ENCODE measurements at regions not wholly inside any gene's neighbourhood (a gene's known extent, or its start where the extent isn't known, plus 50 kb on each side); places are given as distances from the start of the nearest gene placed in this dataset.

GRCh38 chr2:222071911-222072310 is 226.9 kb downstream of the PAX3 start:
- no peaks in the 10 kb centered on the region for H3K9me3 ChIP-seq
- peaks cover 0 to 5% of the 10 kb centered on the region in 2 donors for H3K27me3 ChIP-seq
- H3K27ac ChIP-seq = no peak overlapping the region
- no peak overlapping the region for H3K4me3 ChIP-seq
- intact Hi-C loops (cut with DNase I; ENCODE audit: low total_unique reads) = no loop called here
- TF ChIP-seq CTCF (IDR thresholded peaks at IDR 0.05) (no peak), POLR2A (IDR thresholded peaks at IDR 0.05) (no peak)
- no peaks in the 10 kb centered on the region for H3K36me3 ChIP-seq
- H3K4me1 ChIP-seq = no peaks in the 10 kb centered on the region
- DNase-seq = no peak

GRCh38 chr2:222064286-222064685 is 234.5 kb downstream of the PAX3 start:
- TF ChIP-seq CTCF (IDR thresholded peaks at IDR 0.05) = no peak
- no peak for TF ChIP-seq POLR2A (IDR thresholded peaks at IDR 0.05)
- no peaks in the 10 kb centered on the region for H3K36me3 ChIP-seq
- no peak for DNase-seq
- no peaks in the 10 kb centered on the region for H3K9me3 ChIP-seq
- intact Hi-C loops (cut with DNase I; ENCODE audit: low total_unique reads) = no loop called here
- no peaks in the 10 kb centered on the region for H3K4me1 ChIP-seq
- no peak overlapping the region for H3K4me3 ChIP-seq
- peaks cover 0 to 4% of the 10 kb centered on the region in 2 donors for H3K27me3 ChIP-seq
- H3K27ac ChIP-seq = no peak overlapping the region

- intact Hi-C loops (cut with DNase I; ENCODE audit: low total_unique reads) = no loop called here
- Histone ChIP-seq H3K36me3 (no peaks in the 10 kb centered on the region), H3K27me3 (peaks cover 0 to 7% of the 10 kb centered on the region in 2 donors), H3K4me1 (no peaks in the 10 kb centered on the region), H3K9me3 (no peaks in the 10 kb centered on the region), H3K27ac (no peak overlapping the region), H3K4me3 (no peak overlapping the region)
- DNase-seq = no peak
- TF ChIP-seq CTCF (IDR thresholded peaks at IDR 0.05) (no peak), POLR2A (IDR thresholded peaks at IDR 0.05) (no peak)
Observed at GRCh38 chr2:222058819-222059445, 239.9 kb downstream of the PAX3 start.

- intact Hi-C loops (cut with DNase I; ENCODE audit: low total_unique reads) = no loop called here
Observed at GRCh38 chr2:222057347-222058073, 241.3 kb downstream of the PAX3 start.

More at GRCh38 chr2:222057347-222058073, 241.3 kb downstream of the PAX3 start:
- no peak for TF ChIP-seq POLR2A (IDR thresholded peaks at IDR 0.05)
- TF ChIP-seq CTCF (IDR thresholded peaks at IDR 0.05) = peak; percentile 26 to 57 (median 35)
- Histone ChIP-seq H3K4me3 (no peak overlapping the region), H3K9me3 (no peaks in the 10 kb centered on the region), H3K36me3 (no peaks in the 10 kb centered on the region), H3K4me1 (no peaks in the 10 kb centered on the region), H3K27ac (no peak overlapping the region), H3K27me3 (peaks cover 0 to 10% of the 10 kb centered on the region in 2 donors)
- no peak for DNase-seq

All from uterus (tissue), 3 donors.